Thymus (tissue), 11 donors: ENCODE measurements at regions not wholly inside any gene's neighbourhood (a gene's known extent, or its start where the extent isn't known, plus 50 kb on each side); places are given as distances from the start of the nearest gene placed in this dataset.

Experiments
- DNase-seq, 9 donors: peaks; one replicate each; pipeline ENCODE4 v3.0.0-alpha.2; 2013; ENCODE audit warnings: low spot score in 9 of 9, low read depth in 6 of 9, missing footprints in 1 of 9
- H3K27ac ChIP-seq, 2 donors: one replicate each; pipeline ENCODE4 v1.5.1; 2013; ENCODE audit warnings: control low read depth in 1 of 2, low read depth in 1 of 2, low read length in 1 of 2, mild to moderate bottlenecking in 1 of 2, moderate library complexity in 1 of 2
- H3K27me3 ChIP-seq, 2 donors: one replicate each; pipeline ENCODE4 v1.5.1; 2013; ENCODE audit warnings: low read length in 1 of 2; ENCODE audit not compliant: control insufficient read depth in 2 of 2, insufficient read depth in 1 of 2
- H3K36me3 ChIP-seq, 2 donors: one replicate each; pipeline ENCODE4 v1.5.1; 2013; ENCODE audit warnings: low read length in 1 of 2, mild to moderate bottlenecking in 1 of 2, moderate library complexity in 1 of 2; ENCODE audit not compliant: control insufficient read depth in 2 of 2, insufficient read depth in 2 of 2
- H3K4me1 ChIP-seq, 2 donors: one replicate each; pipeline ENCODE4 v1.5.1; 2013; ENCODE audit warnings: low read length in 2 of 2; ENCODE audit not compliant: control insufficient read depth in 2 of 2, insufficient read depth in 2 of 2
- H3K4me3 ChIP-seq, 2 donors: one replicate each; pipeline ENCODE4 v1.5.1; 2013; ENCODE audit warnings: low read length in 2 of 2, control low read depth in 1 of 2, mild to moderate bottlenecking in 1 of 2
- H3K9me3 ChIP-seq, 2 donors: one replicate each; pipeline ENCODE4 v1.5.1; 2013; ENCODE audit warnings: low read length in 1 of 2, mild to moderate bottlenecking in 1 of 2; ENCODE audit not compliant: control insufficient read depth in 2 of 2, insufficient read depth in 1 of 2
- WGBS: extraction: QIAGEN DNeasy Blood & Tissue Kit; methylation state at CpG from one replicate; pipeline ENCODE4 v1.1.7; 2013; 5-methylcytosine and 5-hydroxymethylcytosine counted together
- donor health status: healthy.

- H3K4me1 ChIP-seq = no peaks in the 10 kb centered on the region
- DNase-seq = no peak
- H3K36me3 ChIP-seq = no peaks in the 10 kb centered on the region
- H3K9me3 ChIP-seq = no peaks in the 10 kb centered on the region
- H3K27me3 ChIP-seq = no peaks in the 10 kb centered on the region
- 98% methylated on average over 2 of the region's 2 CpGs for WGBS
- H3K27ac ChIP-seq = no peak overlapping the region
- H3K4me3 ChIP-seq = no peak overlapping the region
Measured at GRCh38 chr9:106065579-106066214, 371.4 kb downstream of the TMEM38B start.

- Histone ChIP-seq H3K4me3 (no peak overlapping the region), H3K4me1 (no peaks in the 10 kb centered on the region), H3K36me3 (no peaks in the 10 kb centered on the region), H3K27me3 (no peaks in the 10 kb centered on the region), H3K9me3 (no peaks in the 10 kb centered on the region), H3K27ac (no peak overlapping the region)
- no peak for DNase-seq
- WGBS = 94% methylated on average over 8 of the region's 8 CpGs
Measured at GRCh38 chr9:106066940-106067524, 372.7 kb downstream of the TMEM38B start.

DNA sequence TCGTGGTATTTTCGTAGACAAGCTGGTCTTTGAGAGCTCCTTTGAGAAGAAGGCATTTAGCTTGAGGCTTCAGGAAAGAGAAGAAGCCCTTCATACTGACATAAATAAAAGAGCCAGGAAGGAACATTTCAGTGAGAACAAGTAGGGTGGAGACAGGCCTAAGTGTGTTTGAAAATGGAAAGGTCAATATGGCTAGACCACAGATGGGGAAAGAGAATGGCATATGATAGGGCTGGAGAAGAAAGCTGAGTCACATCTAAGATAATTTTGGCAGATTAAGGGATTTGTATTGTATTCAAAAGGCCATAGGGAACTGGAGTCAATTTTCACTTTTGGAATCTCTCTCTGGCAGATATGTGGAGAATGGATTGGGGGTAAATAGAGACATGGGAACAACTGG lies 374.9 kb downstream of the TMEM38B start:
- DNase-seq = no peak
- H3K4me1 ChIP-seq = no peaks in the 10 kb centered on the region
- no peaks in the 10 kb centered on the region for H3K36me3 ChIP-seq
- WGBS = 68% methylated on average over 2 of the region's 2 CpGs
- H3K4me3 ChIP-seq = no peak overlapping the region
- no peaks in the 10 kb centered on the region for H3K9me3 ChIP-seq
- H3K27me3 ChIP-seq = no peaks in the 10 kb centered on the region
- H3K27ac ChIP-seq = no peak overlapping the region

- 33% methylated on average over 1 of the region's 1 CpG for WGBS
- Histone ChIP-seq H3K9me3 (no peaks in the 10 kb centered on the region), H3K27ac (no peak overlapping the region), H3K4me1 (no peaks in the 10 kb centered on the region), H3K27me3 (no peaks in the 10 kb centered on the region), H3K4me3 (no peak overlapping the region), H3K36me3 (no peaks in the 10 kb centered on the region)
- DNase-seq = peak in 2 of 9 donors; percentile 0 to 15
Measured at GRCh38 chr9:106072421-106072820, 378.1 kb downstream of the TMEM38B start.

- no peak overlapping the region for H3K27ac ChIP-seq
- H3K36me3 ChIP-seq = no peaks in the 10 kb centered on the region
- H3K4me3 ChIP-seq = no peak overlapping the region
- H3K9me3 ChIP-seq = no peaks in the 10 kb centered on the region
- H3K27me3 ChIP-seq = no peaks in the 10 kb centered on the region
- H3K4me1 ChIP-seq = no peaks in the 10 kb centered on the region
- WGBS = 97% methylated on average over 1 of the region's 1 CpG
- no peak for DNase-seq
Measured at GRCh38 chr9:106074006-106074405, 379.7 kb downstream of the TMEM38B start.

- Histone ChIP-seq H3K9me3 (no peaks in the 10 kb centered on the region), H3K36me3 (no peaks in the 10 kb centered on the region), H3K27ac (no peak overlapping the region), H3K4me3 (no peak overlapping the region), H3K4me1 (no peaks in the 10 kb centered on the region), H3K27me3 (no peaks in the 10 kb centered on the region)
- no peak for DNase-seq
- 97% methylated on average over 3 of the region's 3 CpGs for WGBS
Measured at GRCh38 chr9:106075236-106075959, 381.1 kb downstream of the TMEM38B start.

GRCh38 chr9:106075960-106076327 lies 381.6 kb downstream of the TMEM38B start:
- no peak overlapping the region for H3K27ac ChIP-seq
- no peak overlapping the region for H3K4me3 ChIP-seq
- no peaks in the 10 kb centered on the region for H3K36me3 ChIP-seq
- WGBS = 90% methylated on average over 1 of the region's 1 CpG
- H3K4me1 ChIP-seq = no peaks in the 10 kb centered on the region
- no peak for DNase-seq
- no peaks in the 10 kb centered on the region for H3K27me3 ChIP-seq
- no peaks in the 10 kb centered on the region for H3K9me3 ChIP-seq

DNA sequence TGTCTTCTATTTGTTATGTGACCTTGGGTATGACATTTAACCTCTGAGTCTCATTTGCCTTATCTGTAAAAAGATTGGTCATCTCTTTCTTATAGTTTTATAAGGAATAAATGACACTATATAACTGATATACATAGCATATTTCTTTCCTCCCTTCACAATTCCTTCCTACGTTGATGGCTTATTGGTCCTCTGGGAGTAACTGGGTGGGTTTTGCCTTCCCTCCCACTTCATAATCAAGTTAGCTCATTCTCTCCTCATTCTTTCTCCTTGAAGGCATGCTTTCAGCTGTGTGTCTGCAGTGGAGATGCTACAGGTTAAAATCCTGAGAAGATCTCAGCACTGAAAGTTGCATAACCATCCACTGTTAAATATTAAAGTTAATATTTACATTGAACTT lies 382.4 kb downstream of the TMEM38B start:
- no peak for DNase-seq
- WGBS = 0% methylated on average over 1 of the region's 1 CpG
- Histone ChIP-seq H3K36me3 (no peaks in the 10 kb centered on the region), H3K4me3 (no peak overlapping the region), H3K4me1 (no peaks in the 10 kb centered on the region), H3K27me3 (no peaks in the 10 kb centered on the region), H3K27ac (no peak overlapping the region), H3K9me3 (no peaks in the 10 kb centered on the region)

GRCh38 chr9:106077731-106078130 lies 383.4 kb downstream of the TMEM38B start:
- H3K27me3 ChIP-seq = no peaks in the 10 kb centered on the region
- H3K4me3 ChIP-seq = no peak overlapping the region
- no peaks in the 10 kb centered on the region for H3K36me3 ChIP-seq
- H3K4me1 ChIP-seq = no peaks in the 10 kb centered on the region
- no peaks in the 10 kb centered on the region for H3K9me3 ChIP-seq
- H3K27ac ChIP-seq = no peak overlapping the region
- 51% methylated on average over 2 of the region's 2 CpGs for WGBS
- DNase-seq = no peak
